A673 (cell line): ENCODE measurements at regions not wholly inside any gene's neighbourhood (a gene's known extent, or its start where the extent isn't known, plus 50 kb on each side); places are given as distances from the start of the nearest gene placed in this dataset.
"Not testable (repeated sequence)": the region's sequence is repeated elsewhere in the genome, so short reads cannot be mapped to it uniquely, and the experiment has no call there.

Source experiments
- EZH2 ChIP-seq: fragments of 200-600 bp; sonication (generic); IDR thresholded peaks from 2 replicates; pipeline ENCODE4 v1.6.1; 2017; ENCODE audit warnings: borderline replicate concordance, low read depth, mild to moderate bottlenecking, mixed read lengths, antibody characterized with exemption, low read length; ENCODE audit not compliant: poor library complexity, severe bottlenecking
- TF ChIP-seq, protein P1 (sequence below): fragments of 300-800, 200-600 bp; sonication (generic); conservative IDR thresholded peaks from 2 replicates; pipeline ENCODE4 v1.5.1; 2017; ENCODE audit warnings: low read depth, mild to moderate bottlenecking, antibody characterized with exemption, low read length, moderate library complexity, mixed read lengths

DNA sequence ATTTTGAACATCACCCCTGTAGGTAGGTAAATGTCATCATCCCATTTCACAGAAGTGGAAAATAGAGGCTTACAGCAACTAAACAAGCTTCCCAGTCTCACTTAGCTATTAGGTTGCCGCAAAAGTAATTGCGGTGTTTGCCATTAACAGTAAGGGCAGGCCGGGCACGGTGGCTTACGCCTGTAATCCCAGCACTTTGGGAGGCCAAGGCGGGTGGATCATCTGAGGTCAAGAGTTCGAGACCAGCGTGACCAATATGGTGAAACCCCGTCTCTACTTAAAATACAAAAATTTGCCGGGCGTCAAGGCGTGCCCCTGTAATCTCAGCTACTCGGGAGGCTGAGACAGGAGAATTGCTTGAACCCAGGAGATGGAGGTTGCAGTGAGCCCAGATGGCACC is 179.7 kb downstream of the IRF8 start:
- TF ChIP-seq, protein P1, sequence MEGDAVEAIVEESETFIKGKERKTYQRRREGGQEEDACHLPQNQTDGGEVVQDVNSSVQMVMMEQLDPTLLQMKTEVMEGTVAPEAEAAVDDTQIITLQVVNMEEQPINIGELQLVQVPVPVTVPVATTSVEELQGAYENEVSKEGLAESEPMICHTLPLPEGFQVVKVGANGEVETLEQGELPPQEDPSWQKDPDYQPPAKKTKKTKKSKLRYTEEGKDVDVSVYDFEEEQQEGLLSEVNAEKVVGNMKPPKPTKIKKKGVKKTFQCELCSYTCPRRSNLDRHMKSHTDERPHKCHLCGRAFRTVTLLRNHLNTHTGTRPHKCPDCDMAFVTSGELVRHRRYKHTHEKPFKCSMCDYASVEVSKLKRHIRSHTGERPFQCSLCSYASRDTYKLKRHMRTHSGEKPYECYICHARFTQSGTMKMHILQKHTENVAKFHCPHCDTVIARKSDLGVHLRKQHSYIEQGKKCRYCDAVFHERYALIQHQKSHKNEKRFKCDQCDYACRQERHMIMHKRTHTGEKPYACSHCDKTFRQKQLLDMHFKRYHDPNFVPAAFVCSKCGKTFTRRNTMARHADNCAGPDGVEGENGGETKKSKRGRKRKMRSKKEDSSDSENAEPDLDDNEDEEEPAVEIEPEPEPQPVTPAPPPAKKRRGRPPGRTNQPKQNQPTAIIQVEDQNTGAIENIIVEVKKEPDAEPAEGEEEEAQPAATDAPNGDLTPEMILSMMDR = not testable (repeated sequence)
- not testable (repeated sequence) for TF ChIP-seq EZH2
